Calu3 (cell line): ENCODE measurements at regions not wholly inside any gene's neighbourhood (a gene's known extent, or its start where the extent isn't known, plus 50 kb on each side); places are given as distances from the start of the nearest gene placed in this dataset.
"Not testable (repeated sequence)": the region's sequence is repeated elsewhere in the genome, so short reads cannot be mapped to it uniquely, and the experiment has no call there.

ENCODE experiments used
- BruUV-seq: library from RNA; stranded (reverse); fragments of 400-500 nt; replicated peaks from 2 replicates; lab custom pipeline; 2021; lab: Mats Ljungman, UMichigan
- CTCF ChIA-PET: fragments of 300-600 bp; sonication (Branson Sonifier 250); formaldehyde crosslinking; loops from one replicate; lab custom pipeline; 2022; ENCODE audit warnings: antibody characterized with exemption; lab: Charles Lee
- DNase-seq: peaks from one replicate; pipeline ENCODE4 v3.0.0; 2022
- H3K27ac Mint-ChIP-seq: one replicate; pipeline ENCODE4 v1.8.0; 2022; ENCODE audit warnings: mixed read lengths; ENCODE audit not compliant: unreplicated experiment
- H3K27me3 Mint-ChIP-seq: one replicate; pipeline ENCODE4 v1.8.0; 2022; ENCODE audit warnings: mixed read lengths; ENCODE audit not compliant: unreplicated experiment
- H3K36me3 Mint-ChIP-seq: one replicate; pipeline ENCODE4 v1.8.0; 2022; ENCODE audit warnings: mild to moderate bottlenecking, moderate library complexity, mixed read lengths; ENCODE audit not compliant: insufficient read depth, unreplicated experiment
- H3K4me1 Mint-ChIP-seq: one replicate; pipeline ENCODE4 v1.8.0; 2022; ENCODE audit warnings: mild to moderate bottlenecking, low read depth, mixed read lengths; ENCODE audit not compliant: unreplicated experiment
- H3K4me3 Mint-ChIP-seq: one replicate; pipeline ENCODE4 v1.8.0; 2022; ENCODE audit warnings: mild to moderate bottlenecking, low read depth, moderate library complexity, mixed read lengths; ENCODE audit not compliant: unreplicated experiment
- H3K9me3 Mint-ChIP-seq: one replicate; pipeline ENCODE4 v1.8.0; 2022; ENCODE audit warnings: low read depth, mixed read lengths; ENCODE audit not compliant: unreplicated experiment
- intact Hi-C: fragments of 100-400 bp; cut with micrococcal nuclease; formaldehyde crosslinking; loops from one replicate; pipeline ENCODE4 v1.10.0; 2022; ENCODE audit not compliant: unreplicated experiment
- TF ChIP-seq, protein P1 (sequence below): fragments of 200-600 bp; IDR thresholded peaks from one replicate; pipeline ENCODE4 v1.8.0; 2022; ENCODE audit warnings: antibody characterized with exemption; ENCODE audit not compliant: unreplicated experiment

- Mint-ChIP-seq H3K36me3 (no peaks in the 10 kb centered on the region), H3K4me1 (no peaks in the 10 kb centered on the region), H3K9me3 (no peaks in the 10 kb centered on the region), H3K27ac (no peak overlapping the region), H3K4me3 (no peak overlapping the region), H3K27me3 (no peaks in the 10 kb centered on the region)
- intact Hi-C loops: no loop called here
- no peak for DNase-seq
- no TSS peak for BruUV-seq
- CTCF ChIA-PET: no interaction called here
- TF ChIP-seq, protein P1, sequence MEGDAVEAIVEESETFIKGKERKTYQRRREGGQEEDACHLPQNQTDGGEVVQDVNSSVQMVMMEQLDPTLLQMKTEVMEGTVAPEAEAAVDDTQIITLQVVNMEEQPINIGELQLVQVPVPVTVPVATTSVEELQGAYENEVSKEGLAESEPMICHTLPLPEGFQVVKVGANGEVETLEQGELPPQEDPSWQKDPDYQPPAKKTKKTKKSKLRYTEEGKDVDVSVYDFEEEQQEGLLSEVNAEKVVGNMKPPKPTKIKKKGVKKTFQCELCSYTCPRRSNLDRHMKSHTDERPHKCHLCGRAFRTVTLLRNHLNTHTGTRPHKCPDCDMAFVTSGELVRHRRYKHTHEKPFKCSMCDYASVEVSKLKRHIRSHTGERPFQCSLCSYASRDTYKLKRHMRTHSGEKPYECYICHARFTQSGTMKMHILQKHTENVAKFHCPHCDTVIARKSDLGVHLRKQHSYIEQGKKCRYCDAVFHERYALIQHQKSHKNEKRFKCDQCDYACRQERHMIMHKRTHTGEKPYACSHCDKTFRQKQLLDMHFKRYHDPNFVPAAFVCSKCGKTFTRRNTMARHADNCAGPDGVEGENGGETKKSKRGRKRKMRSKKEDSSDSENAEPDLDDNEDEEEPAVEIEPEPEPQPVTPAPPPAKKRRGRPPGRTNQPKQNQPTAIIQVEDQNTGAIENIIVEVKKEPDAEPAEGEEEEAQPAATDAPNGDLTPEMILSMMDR: no peak
These were observed 209.2 kb downstream of the LHFPL1 start for GRCh38 chrX:112470551-112470950.

DNA sequence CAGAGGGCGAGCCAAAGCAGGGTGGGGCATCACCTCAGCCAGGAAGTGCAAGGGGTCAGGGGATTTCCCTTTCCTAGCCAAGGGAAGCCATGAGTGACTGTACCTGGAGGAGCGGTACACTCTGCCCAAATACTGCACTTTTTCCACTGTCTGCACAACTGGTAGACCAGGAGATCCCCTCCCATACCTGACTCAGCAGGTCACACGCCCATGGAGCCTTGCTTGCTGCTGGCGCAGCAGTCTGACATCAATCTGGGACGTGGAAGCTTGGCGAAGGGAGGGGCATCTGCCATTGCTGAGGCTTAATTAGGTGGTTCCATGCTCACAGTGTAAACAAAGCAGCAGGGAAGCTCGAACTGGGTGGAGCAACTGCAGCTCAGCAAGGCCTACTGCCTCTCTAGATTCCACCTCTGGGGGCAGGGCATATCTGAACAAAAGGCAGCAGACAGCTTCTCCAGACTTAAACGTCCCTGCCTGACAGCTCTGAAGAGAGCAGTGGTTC, 217.7 kb downstream of the LHFPL1 start:
- BruUV-seq, DNase-seq, H3K27me3 Mint-ChIP-seq, H3K9me3 Mint-ChIP-seq, H3K4me3 Mint-ChIP-seq, CTCF ChIA-PET, H3K36me3 Mint-ChIP-seq, H3K4me1 Mint-ChIP-seq, H3K27ac Mint-ChIP-seq, intact Hi-C loops: not testable (repeated sequence)

DNA sequence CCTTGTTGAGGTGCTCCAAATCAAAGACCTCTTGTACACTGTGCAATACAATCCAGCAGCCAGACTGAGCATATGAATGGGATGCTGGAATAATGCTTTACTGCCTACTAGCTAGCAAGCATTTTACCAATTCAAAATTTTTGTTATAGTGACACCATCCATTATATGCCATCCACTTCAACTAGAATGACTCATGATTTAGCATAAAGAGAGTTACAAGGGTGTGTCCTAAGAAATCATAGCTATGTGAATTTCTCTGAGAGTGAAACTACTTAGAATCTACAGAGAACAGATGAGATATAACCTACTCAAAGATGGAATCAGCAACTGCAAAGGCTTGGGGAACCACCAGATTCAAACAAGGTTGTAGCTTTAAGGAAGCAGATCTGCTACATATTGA, 221.9 kb downstream of the LHFPL1 start:
- Mint-ChIP-seq H3K27me3 (no peaks in the 10 kb centered on the region), H3K4me3 (no peak overlapping the region), H3K9me3 (peaks cover under 1% of the 10 kb centered on the region), H3K36me3 (no peaks in the 10 kb centered on the region), H3K4me1 (no peaks in the 10 kb centered on the region), H3K27ac (no peak overlapping the region)
- intact Hi-C loops: no loop called here
- no TSS peak for BruUV-seq
- DNase-seq: no peak
- CTCF ChIA-PET: no interaction called here
- TF ChIP-seq, protein P1: no peak

DNA sequence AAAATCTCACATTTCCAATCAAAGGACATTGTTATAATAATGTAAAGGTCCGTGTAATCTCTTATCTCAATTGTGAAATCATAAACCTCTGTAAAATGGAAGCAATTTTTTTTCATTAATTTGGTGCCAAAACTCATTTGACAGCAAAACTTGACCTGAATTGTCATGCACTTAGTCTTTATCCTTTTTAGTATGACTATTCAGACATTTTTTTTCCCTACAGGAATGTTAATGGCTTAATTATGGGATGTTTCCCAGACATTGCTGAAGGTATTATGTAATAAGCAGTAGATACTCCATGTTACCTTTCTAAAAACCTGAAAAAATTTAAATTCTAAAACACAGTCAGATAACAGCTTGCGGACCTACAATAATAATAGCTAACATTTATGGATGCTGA, 228.9 kb downstream of the LHFPL1 start:
- no peaks in the 10 kb centered on the region for H3K4me1 Mint-ChIP-seq
- no peaks in the 10 kb centered on the region for H3K27me3 Mint-ChIP-seq
- H3K9me3 Mint-ChIP-seq: peaks cover 3% of the 10 kb centered on the region
- no peak overlapping the region for H3K27ac Mint-ChIP-seq
- intact Hi-C loops: no loop called here
- CTCF ChIA-PET: no interaction called here
- H3K36me3 Mint-ChIP-seq: no peaks in the 10 kb centered on the region
- H3K4me3 Mint-ChIP-seq: no peak overlapping the region
- no TSS peak for BruUV-seq
- DNase-seq: no peak
- TF ChIP-seq, protein P1: no peak

DNA sequence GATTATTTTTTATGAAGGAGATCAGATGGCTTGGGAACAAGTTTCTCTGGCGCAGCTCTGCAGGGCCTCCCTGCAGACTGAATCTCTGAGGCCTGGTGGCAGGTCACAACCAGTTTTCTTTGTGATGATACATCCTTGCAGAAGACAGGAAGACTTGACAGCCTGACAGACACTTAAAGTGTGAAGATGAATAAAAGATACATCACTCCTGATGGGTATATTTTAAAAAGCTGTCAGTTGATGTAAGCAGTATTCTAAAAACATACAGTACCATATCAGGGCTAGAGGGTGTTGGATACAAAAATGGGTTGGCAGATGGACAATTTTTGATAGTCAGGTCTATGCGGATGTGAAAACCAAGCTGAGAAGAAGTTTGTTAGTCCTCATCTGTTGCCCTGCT, 239.5 kb downstream of the LHFPL1 start:
- no peak overlapping the region for H3K27ac Mint-ChIP-seq
- peaks cover 12% of the 10 kb centered on the region for H3K9me3 Mint-ChIP-seq
- TF ChIP-seq, protein P1: no peak
- no peaks in the 10 kb centered on the region for H3K4me1 Mint-ChIP-seq
- BruUV-seq: no TSS peak
- intact Hi-C loops: no loop called here
- CTCF ChIA-PET: no interaction called here
- DNase-seq: no peak
- no peaks in the 10 kb centered on the region for H3K27me3 Mint-ChIP-seq
- H3K4me3 Mint-ChIP-seq: no peak overlapping the region
- no peaks in the 10 kb centered on the region for H3K36me3 Mint-ChIP-seq
